DMS 273 (cell line): ENCODE measurements at regions not wholly inside any gene's neighbourhood (a gene's known extent, or its start where the extent isn't known, plus 50 kb on each side); places are given as distances from the start of the nearest gene placed in this dataset.
"Not testable (repeated sequence)": the region's sequence is repeated elsewhere in the genome, so short reads cannot be mapped to it uniquely, and the experiment has no call there.

Source experiments
- DNase-seq: peaks from one replicate; lab custom pipeline; 2025; ENCODE audit not compliant: unreplicated experiment; lab: John Stamatoyannopoulos, UW

DNA sequence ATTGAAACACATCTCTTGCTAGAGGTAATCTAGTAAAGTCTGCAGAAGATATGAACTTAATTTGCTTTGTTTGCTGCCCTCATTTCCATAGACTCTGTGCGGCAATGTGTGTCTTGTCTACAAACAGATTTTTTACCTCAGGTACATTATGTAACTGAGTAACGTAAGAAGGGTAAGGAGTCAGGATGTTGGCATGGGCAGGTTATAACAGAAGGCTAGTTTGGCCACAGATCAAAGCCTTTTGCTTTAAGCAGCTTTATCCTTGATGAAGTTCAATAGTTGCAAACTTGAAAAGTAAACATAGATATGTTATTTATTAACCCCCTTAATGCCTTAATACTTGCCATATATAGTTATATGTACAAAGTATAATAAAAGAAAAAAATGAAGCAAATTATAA, 391.6 kb upstream of the FKBP1C start:
- no peak for DNase-seq

DNA sequence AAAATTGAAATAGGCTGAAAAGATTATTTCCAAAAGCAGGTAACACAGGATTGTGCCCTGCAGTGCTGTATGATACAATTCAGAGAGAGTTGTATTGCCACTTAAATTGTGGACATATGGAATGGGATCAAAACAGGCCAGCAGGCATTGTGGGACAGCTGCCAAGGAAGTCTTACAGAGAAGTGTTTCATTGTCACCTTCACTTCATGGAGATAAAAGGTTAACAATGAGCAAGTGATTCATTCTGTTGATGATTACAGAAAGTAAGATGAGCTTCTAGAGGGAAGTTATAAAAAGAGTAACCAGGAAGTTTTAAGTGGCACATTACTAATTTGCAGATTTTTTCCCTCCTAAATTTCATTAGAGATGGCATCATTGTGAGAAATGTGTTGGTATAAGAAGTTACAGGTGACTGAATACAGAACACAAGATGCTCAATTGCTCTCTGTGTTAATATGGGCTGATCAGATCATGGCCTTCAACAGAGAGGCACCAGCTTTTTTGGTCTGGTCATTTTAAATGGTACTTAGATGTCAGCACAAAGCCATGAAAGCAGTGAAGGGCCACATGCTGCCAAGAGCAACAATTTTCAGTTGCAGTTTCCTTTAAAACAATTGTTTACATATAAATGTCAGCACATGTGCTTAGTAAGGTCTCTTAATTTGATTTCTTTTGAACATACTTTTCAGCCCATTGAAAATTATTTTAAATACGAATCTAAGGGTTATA, 402.5 kb upstream of the FKBP1C start:
- DNase-seq, result no peak

DNA sequence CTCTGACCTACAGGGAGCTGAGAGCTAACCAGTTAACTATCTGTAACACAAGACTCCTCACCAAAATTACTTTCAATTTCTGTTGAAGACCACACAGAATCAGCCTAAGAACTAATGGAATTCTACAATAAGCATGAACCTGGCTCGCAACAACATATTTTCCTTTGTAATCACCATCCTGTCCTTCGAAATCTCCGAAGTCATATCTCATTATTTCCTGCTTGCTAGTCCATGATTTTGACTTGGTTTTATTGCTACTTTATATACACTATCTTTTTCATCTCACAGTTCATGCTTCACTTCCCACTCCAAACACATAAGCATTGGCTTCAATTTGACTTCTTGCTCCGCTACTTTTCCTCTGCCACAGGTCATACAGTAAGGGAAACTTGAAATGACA, 405.8 kb upstream of the FKBP1C start:
- no peak for DNase-seq

DNA sequence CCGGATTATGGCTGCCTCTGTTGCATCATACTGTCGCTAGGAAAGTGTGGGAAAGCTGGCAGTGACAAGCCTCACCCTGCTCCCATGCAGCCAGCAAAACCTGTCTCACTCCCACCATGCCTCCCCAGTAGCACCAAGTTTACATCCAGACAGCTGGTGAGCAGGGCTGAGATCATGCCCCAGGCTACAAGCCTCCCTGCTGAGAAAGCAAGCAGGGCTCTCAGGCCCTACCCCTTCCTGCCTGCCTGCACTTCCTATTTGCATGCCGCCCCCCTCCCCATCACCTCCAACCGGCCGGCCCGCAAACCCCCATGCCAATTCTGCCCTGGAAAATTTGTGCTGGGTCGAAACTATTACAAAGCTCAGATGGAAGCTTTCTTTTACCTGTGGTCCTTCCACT, 408.2 kb upstream of the FKBP1C start:
- no peak for DNase-seq

DNA sequence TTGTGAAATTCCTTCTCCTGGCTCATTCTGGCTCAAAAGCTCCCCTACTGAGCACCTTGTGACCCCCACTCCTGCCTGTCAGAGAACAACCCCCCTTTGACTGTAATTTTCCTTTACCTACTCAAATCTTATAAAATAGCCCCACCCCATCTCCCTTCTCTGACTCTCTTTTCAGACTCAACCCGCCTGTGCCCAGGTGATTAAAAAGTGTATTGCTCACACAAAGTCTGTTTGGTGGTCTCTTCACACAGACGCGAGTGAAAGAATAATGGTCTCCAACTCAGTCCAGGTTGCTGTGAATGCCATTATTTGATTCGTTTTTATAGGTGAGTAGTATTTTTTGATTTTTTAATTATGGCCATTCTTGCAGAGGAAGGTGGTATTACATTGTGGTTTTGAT, 414.1 kb upstream of the FKBP1C start:
- DNase-seq, result no peak

DNA sequence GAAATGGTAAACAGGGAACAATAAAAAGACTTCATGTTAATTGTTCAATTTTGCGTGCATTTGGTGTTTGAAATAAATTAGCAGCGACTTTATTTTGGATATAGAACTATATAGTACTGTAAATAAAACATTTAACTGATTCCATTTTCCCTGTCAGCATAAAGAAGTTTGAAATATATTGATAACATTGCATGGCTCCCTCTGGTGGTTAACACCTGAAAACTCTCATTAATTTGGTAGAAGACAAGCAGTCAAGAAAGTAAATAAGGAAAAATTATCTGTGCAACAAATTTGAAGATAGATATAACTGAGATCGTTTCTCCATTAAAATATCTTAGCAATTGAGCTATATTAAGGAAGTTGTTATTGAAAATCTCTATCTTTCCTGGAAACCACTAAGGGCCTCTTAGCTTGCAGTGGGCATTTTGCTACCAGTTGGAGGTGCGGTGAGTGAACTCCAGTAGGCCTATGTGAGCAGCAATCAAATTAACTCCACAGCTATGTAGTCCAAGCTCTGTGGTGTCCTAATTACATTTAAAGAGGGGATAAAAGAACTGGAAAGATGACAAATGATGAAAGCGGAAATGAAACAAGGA, 435.7 kb upstream of the FKBP1C start:
- peak; percentile 40 for DNase-seq

DNA sequence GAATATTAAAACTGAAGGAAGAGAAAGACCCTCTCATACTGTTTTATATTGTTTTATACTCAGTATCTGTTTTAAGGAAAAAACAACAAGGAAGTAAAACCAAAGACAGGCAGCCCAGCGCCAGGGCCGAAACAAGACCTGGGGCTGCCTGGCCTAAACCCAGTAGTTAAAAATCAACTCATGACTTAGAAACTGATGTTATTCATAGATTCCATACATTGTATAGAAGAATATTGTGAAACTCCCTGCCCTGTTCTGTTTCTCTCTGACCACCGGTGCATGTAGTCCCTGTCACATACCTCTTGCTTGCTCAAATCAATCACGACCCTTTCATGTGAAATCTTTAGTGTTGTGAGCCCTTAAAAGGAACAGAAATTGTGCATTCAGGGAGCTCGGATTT, 445.1 kb upstream of the FKBP1C start:
- DNase-seq, result not testable (repeated sequence)

DNA sequence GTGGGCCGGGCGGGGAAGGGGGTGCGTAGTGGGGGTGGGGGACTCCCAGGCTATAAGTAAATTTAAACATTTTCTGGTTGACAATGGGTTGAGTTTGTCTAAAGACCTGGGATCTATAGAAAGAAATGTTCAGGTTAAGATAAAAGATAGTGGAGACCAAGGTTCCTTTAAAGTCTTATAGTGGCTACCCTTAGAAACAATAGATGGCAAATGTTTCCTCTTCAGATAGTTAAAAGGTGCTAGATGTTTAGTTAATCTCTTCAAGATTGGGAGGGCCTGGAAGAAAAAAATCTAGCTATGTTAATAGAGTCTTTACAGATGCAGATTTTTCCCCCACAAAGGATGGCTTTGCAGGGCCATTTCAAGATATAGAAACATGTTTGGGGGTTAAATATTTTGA, 446.4 kb upstream of the FKBP1C start:
- no peak for DNase-seq

DNA sequence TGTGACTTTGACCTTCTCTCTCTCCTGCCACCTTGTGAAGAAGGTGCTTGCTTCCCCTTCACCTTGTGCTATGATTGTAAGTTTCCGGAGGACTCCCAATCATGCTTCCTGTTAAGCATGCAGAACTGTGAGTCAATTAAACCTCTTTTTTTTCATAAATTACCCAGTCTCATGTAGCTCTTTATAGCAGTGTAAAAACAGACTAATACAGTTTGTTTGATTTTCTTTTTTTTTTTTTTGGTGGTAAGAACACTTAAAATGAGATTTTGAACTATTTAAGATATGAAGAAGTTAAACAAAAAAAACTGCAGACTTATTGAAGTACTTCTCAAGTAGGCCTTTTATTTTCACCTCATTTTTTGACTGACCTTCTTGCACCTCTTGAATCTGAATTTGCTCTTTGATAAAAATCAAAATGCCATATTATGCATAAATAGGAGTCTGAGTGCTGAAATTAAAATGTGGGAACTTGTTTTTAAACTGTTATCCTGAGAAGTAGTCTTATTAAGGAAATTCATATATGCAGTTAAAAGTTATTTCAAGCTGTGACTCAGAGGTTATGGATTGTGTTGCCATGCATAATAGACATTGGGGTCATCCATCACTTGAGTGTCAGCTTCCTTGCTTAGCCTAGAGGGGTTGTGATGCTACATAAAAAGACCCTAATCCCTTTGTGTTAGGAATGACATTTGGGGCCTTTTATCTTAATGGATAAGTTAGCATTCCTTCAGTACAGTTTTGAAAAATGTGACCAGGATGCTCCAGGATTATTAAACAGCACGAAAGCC, 447.9 kb upstream of the FKBP1C start:
- no peak for DNase-seq

DNA sequence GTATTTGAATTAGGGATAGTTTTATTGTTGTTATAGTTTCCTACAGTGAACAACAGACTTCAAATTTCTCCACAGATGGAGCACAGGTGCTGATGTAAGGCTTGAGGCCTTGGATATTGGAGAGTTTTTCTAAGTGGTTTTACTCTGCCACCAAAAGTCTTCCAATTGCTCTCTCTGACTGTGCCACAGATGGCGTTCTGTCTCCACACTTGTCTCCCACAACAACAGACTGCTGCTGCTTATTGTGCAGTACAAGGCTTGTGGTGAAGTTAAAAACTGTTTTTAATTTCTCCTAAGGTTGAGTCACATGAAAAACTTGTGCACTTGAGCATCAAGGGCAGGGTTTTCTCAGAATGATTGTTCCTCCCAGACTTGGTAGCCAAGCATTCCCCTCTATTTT, 460.9 kb upstream of the KHDRBS2 start:
- no peak for DNase-seq

DNA sequence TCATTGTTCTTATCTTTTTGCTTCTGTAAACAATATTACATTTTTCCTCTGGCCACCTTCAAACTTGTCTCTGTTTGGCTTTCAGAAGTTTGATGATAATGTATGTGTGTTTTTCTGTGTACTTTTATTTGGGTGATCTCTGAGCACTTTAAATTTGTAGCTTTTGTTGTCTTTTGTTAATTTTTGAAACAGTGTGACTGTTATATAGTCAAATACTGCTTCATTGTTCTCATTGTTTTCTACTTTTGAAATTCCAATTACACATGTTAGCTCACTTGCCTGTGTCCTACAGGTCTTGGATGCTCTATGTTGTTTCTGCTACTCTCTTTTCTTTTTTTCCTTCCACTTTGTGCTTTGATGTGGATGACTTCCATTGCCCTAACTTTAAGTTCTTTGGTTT, 460.1 kb upstream of the KHDRBS2 start:
- no peak for DNase-seq

DNA sequence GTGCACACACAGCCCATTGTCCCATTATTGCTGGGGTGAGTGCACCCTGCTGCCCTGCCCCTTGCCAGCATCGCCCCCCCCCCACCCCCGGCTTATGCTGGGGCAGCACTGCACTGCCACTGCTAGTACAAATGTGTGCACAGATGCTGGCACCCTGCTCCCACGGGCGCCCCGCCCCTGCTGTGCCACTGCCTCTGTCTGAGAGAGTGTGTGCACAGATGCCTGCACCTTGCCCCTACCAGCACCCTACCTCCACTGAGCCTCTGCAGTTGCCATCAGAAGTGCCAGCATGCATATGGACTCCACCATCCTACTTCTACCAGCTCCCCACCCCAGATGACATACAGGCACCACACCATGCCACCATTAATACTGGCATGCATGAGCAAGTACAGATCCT, 454.6 kb upstream of the KHDRBS2 start:
- DNase-seq, result no peak

DNA sequence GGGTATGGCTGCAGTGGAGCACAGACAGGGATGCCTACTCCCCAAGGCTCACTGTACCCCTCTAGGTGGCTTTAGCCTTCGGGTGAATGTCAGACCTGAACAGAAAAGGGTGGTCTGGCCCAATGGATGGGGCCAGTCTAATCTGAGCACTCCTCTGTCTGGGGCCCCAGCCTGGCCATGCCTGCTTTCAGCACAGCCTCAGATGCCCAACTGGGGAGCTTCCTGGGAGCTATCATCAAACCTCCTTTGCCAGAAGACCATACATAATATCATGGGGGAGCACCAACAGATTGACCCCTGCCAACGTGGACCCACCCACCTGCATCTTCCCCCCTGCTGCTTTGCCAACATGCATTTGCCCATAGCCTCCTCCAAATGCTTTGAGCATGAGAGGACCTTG, 454.1 kb upstream of the KHDRBS2 start:
- no peak for DNase-seq

DNA sequence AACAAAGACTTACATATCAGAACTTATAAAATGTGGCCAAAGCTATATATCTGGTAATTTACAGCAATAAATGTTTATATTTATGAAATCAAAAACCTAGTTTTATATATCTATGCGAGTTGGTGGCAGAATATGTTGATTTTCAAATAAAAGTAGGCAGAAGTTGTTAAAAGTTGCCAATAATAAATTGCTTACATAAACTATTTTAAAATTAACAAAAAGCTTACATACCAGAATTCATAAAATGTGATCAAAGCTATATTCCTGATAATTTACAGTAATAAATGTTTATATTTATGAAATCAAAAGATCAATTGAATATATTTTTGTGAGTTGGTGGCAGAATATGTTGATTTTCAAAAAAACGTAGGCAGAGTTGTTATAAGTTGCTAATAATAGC, 451.8 kb upstream of the KHDRBS2 start:
- no peak for DNase-seq

DNA sequence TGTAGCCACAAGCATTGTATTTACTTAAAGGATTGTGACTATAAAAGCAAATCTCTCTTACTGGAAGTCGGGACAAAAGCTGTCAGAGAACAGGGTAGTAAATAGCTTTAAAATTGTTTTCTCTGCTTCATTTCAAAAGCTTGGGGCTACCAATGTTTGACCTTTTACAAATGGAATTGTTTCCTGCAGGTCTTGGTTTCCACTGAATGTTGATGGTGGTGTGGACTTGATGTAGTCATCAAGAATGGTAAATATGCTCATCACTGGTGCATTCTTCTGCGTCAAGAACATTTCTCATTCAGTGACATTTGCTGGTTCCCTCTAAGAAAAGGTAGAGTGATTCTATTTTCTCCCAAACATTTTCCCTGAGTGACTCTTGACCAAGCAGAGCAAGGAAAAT, 435.4 kb upstream of the KHDRBS2 start:
- no peak for DNase-seq

DNA sequence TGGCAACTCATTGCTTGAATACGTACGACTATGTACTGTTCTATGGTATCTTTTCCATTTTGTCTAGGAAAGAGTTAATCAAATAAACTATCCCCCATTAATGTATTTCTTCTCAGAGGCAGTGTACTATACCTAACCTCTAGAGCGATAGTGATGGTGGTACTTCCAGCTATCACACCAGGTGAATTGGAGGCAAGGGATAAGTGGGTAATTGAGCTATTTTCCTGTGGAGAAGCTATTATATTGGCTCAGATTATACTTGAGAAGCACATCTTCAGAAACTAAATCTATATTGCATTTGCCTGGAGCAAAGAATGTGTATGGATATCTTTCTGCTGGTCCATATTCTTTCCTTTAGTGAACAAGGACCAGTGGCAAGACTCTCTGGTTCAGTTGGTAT, 430.7 kb upstream of the KHDRBS2 start:
- no peak for DNase-seq

DNA sequence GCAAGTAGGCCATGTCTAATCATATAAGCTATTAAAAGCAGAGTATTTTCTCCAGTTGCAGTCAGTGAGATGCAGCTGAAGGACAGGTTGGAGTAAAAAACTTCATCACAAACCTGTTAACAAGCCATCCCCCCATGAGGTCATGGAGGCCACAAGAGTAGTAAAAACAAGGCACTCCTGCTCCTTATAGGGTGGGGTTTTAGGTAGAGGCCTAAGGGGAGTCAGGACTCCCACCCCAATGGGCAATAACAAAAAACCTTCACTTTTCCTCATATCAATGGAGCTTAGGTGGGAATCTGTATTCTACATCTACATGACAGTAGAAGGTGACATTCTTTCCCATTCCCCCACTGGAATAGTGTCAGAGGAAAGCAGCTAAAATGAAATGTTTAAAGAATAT, 428.1 kb upstream of the KHDRBS2 start:
- DNase-seq, result no peak

DNA sequence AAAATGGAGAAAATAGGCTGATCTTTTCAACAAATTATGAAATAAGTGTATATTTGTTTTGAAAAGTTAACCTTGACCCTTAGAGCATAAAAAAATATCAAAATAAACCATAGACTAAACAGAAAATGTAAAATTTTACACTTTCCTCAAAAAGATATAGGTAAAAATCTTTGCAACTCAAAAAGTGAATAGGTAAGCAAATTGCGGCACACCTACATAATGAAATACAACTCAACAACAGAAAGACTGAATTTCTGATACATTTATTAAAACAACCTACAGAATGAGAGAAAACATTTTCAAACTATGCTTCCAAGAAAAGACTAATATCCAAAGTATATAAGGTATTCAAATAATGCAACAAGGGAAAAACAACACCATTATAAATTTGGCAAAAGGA, 425.7 kb upstream of the KHDRBS2 start:
- no peak for DNase-seq

DNA sequence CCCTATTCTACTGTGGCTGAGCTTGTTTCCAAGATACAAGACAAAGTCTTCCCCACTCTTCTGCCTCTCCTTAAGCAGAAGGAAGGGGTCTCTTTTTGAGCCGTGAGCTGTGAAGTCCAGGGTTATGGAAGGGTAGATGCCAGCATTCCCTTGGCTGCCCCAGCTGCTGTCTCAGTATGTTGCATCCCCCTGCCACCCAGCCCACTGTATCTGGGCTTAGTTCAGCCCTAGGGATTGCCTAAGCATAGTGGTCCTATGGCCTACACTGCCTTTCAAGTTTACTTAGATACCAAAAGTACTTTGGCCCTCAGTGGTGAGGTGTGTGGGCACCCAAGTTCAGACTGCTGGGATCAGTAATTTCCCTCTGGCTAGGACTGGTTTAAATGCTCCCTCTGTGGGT, 421.9 kb upstream of the KHDRBS2 start:
- DNase-seq, result no peak

DNA sequence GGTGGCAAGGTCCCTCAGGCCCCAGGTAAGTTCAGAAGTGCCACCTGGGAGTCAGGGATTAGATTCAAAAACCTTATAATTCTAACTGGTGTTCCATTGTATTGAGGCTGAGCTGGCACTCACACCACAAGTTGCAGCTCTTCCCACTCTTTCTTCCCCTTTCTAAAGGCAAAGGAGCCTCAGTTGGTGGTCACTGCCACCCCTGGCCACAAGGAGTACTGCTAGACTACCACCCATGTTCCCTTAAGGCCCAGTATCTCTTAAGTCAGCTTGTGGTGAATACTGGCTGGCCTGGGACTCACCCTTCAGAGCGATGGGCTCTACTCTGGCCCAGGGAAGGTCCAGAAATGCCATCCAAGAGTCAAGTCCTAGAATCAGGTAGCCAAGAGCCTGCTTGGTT, 421.1 kb upstream of the KHDRBS2 start:
- DNase-seq, result no peak

DNA sequence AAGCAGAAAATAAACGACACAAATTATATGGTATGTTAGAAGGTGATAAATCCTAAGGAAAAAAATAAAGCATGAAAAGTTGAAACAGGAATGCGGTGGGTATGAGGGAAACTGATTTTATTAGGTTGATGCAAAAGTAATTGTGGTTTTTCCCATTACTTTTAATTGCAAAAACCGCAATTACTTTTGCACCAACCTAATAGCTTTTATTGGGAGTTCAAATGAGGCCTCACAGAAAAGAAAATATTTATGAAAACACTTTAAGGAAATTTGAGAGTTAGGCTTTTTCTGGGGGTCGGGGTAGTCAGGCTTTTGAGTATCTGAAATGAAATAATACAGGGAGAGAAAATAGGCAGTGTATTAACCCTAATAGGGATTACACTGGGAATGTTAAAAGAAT, 397.0 kb upstream of the KHDRBS2 start:
- no peak for DNase-seq

DNA sequence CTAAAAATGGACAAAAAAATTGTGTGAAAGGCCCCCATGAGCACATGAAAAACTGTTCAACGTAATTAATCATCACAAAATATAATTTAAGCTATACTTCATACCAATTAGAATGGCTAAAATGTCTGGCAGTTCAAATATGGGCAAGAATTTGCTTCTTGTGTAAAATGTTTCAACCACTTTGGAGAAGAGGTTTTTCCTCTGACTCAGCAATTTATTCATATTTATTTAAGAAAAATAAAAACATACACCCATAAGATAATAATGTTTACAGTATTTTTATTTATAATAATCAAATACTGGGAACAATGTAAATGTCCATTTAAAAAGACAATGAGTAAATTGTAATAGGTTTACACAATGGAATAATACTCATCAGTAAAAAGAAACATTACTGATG, 395.1 kb upstream of the KHDRBS2 start:
- no peak for DNase-seq
